Left lung (tissue), 4 donors: ENCODE measurements at regions not wholly inside any gene's neighbourhood (a gene's known extent, or its start where the extent isn't known, plus 50 kb on each side); places are given as distances from the start of the nearest gene placed in this dataset.

Experiments
- ATAC-seq: fragments of 200-7000 bp; cut with Tn5 transposase; one replicate; pipeline ENCODE4 v1.9.1; 2020; ENCODE audit warnings: moderate library complexity
- DNase-seq, 4 donors: peaks; one replicate each; pipeline ENCODE4 v3.0.0-alpha.2; 2013 to 2020
- H3K27ac ChIP-seq, 2 donors: fragments of 200-600 bp; sonication (generic) in 1 of 2; one replicate each; pipeline versions ENCODE4 v1.5.0 to v1.8.0; 2020 to 2021
- H3K27me3 ChIP-seq, 2 donors: fragments of 200-600 bp; sonication (generic) in 1 of 2; one replicate each; pipeline versions ENCODE4 v1.5.0 to v1.8.0; 2020 to 2021
- H3K36me3 ChIP-seq, 2 donors: fragments of 200-600 bp; sonication (generic) in 1 of 2; one replicate each; pipeline versions ENCODE4 v1.5.0 to v1.8.0; 2020 to 2021
- H3K4me1 ChIP-seq, 2 donors: fragments of 200-600 bp; one replicate each; pipeline ENCODE4 v1.8.0; 2021
- H3K4me3 ChIP-seq, 2 donors: fragments of 200-600 bp; sonication (generic) in 1 of 2; one replicate each; pipeline versions ENCODE4 v1.5.0 to v1.8.0; 2020 to 2021; ENCODE audit warnings: mild to moderate bottlenecking in 1 of 2
- H3K9me3 ChIP-seq, 2 donors: fragments of 200-600 bp; sonication (generic) in 1 of 2; one replicate each; pipeline versions ENCODE4 v1.5.0 to v1.8.0; 2020 to 2021
- intact Hi-C, 2 donors: fragments of 100-400 bp; cut with DNase I; formaldehyde crosslinking; loops; one replicate each; pipeline versions ENCODE4 v1.11.2 to v1.14.2; 2022
- TF ChIP-seq, protein P1 (sequence below), 2 donors: fragments of 200-600 bp; sonication (generic) in 1 of 2; IDR thresholded peaks; one replicate each; pipeline versions ENCODE4 v1.5.0 to v1.8.0; 2021; ENCODE audit warnings: antibody characterized with exemption in 2 of 2
- donor health status: DM: no; HTN: yes; CAD: no.
- donor health status: DM: no; HTN: no; CAD: no.

DNA sequence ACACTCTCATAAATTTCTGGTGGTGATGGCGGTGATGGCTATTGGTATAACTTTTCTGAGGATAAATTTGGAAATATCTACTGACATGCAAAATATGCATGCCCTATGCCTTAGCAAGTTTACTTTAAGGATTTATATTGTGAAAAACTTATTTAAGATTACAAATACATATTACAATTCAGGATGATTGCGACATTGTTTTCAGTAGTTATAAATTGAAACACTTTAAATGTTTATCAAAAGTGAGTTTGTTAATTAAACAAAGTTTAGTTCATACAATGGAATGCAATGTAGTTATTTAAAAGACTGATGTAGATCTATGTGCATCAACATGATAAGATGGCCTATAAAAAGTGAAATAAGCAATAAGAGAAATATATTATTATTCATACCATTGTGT, 331.3 kb upstream of the NR5A2 start:
- H3K9me3 ChIP-seq, result no peaks in the 10 kb centered on the region
- intact Hi-C loops, result no loop called here
- no peaks in the 10 kb centered on the region for H3K36me3 ChIP-seq
- H3K27ac ChIP-seq, result no peak overlapping the region
- TF ChIP-seq, protein P1, sequence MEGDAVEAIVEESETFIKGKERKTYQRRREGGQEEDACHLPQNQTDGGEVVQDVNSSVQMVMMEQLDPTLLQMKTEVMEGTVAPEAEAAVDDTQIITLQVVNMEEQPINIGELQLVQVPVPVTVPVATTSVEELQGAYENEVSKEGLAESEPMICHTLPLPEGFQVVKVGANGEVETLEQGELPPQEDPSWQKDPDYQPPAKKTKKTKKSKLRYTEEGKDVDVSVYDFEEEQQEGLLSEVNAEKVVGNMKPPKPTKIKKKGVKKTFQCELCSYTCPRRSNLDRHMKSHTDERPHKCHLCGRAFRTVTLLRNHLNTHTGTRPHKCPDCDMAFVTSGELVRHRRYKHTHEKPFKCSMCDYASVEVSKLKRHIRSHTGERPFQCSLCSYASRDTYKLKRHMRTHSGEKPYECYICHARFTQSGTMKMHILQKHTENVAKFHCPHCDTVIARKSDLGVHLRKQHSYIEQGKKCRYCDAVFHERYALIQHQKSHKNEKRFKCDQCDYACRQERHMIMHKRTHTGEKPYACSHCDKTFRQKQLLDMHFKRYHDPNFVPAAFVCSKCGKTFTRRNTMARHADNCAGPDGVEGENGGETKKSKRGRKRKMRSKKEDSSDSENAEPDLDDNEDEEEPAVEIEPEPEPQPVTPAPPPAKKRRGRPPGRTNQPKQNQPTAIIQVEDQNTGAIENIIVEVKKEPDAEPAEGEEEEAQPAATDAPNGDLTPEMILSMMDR (IDR thresholded peaks at IDR 0.05), result no peak
- no peak overlapping the region for H3K4me3 ChIP-seq
- no peaks in the 10 kb centered on the region for H3K27me3 ChIP-seq
- peaks cover 0 to 13% of the 10 kb centered on the region in 2 donors for H3K4me1 ChIP-seq
- ATAC-seq, result no peak
- DNase-seq, result no peak

DNA sequence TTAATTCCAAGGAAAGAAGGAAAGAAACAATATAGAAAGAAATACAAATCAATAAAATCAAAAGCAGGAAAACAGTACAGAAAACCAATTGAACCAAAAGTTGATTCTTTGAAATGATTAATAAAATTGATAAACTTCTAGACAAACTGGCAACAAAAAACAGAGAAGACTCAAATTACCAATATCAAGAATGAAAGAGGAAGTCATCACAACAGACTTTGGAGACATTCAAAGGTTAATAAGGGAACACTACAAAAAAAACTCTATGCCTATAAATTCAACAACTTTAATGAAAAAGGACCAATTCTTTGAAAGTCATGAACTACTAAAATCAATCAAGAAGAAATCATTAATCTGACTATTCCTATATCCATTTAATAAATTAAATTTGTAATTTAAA, 329.3 kb upstream of the NR5A2 start:
- TF ChIP-seq, protein P1 (IDR thresholded peaks at IDR 0.05), result no peak
- no peak for ATAC-seq
- H3K4me3 ChIP-seq, result no peak overlapping the region
- no peaks in the 10 kb centered on the region for H3K27me3 ChIP-seq
- H3K27ac ChIP-seq, result no peak overlapping the region
- H3K4me1 ChIP-seq, result no peaks in the 10 kb centered on the region
- DNase-seq, result no peak
- no peaks in the 10 kb centered on the region for H3K36me3 ChIP-seq
- intact Hi-C loops, result no loop called here
- no peaks in the 10 kb centered on the region for H3K9me3 ChIP-seq

DNA sequence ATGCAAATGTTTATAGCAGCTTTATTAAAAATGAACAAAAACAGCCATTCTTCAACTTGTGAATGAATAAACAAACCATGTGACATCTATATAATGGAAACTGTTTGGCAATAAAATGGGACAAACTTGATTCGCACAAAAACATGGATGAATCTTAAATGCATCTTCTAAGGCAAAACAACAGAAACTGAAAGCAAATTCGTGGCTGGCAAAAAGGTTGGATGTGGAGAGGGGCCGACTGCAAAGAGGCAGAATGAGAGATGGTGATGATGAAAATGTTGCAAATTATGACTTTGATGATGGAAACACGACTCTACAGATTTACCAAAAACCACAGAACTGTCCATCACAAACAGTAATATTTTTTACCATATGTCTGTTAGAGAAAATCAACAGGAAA, 327.0 kb upstream of the NR5A2 start:
- Histone ChIP-seq H3K4me3 (no peak overlapping the region), H3K4me1 (no peaks in the 10 kb centered on the region), H3K9me3 (no peaks in the 10 kb centered on the region), H3K27me3 (no peaks in the 10 kb centered on the region), H3K36me3 (no peaks in the 10 kb centered on the region), H3K27ac (no peak overlapping the region)
- TF ChIP-seq, protein P1 (IDR thresholded peaks at IDR 0.05), result no peak
- DNase-seq (no peak), ATAC-seq (no peak)
- intact Hi-C loops, result no loop called here

DNA sequence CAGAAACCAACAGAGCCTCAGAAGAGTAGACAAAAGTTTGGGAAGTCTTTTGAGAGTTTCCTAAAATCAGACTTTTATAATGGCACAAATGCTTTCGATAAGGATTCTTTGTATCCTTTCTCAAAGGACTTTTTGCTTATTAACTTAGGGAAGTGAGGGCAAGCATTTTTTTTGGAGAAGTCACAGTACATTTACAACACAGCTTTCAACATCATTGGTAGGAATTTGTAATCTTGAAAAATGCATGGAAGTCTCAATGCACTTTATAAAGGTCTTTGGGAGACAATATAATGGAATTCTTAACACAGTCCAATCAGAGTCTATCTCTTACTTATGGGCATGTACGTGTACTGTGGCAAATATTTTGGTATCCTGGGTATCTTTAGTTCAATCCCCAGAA, 325.8 kb upstream of the NR5A2 start:
- intact Hi-C loops, result no loop called here
- Histone ChIP-seq H3K4me3 (no peak overlapping the region), H3K36me3 (no peaks in the 10 kb centered on the region), H3K27me3 (no peaks in the 10 kb centered on the region), H3K9me3 (no peaks in the 10 kb centered on the region), H3K27ac (no peak overlapping the region), H3K4me1 (no peaks in the 10 kb centered on the region)
- TF ChIP-seq, protein P1 (IDR thresholded peaks at IDR 0.05), result no peak
- no peak for ATAC-seq
- DNase-seq, result no peak

DNA sequence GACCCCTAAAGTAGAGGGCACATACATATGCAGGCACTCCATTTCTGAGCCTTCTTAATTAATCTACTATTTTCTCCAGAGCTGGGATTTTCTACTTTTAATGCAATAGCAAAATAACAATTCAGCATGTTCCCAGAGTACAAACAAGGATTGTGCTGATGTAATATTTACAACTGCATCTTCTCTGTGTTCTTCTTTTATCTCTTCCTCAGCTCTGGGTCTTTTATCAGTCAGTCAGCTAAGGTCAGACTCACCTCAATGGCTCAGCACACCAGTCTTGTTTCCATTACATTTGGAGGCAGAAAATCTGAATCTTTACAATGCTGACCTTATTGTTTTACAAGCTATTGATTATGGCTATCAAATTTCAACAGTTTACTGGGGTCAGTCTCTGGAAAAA, 323.3 kb upstream of the NR5A2 start:
- no peak overlapping the region for H3K27ac ChIP-seq
- H3K36me3 ChIP-seq, result no peaks in the 10 kb centered on the region
- H3K4me1 ChIP-seq, result no peaks in the 10 kb centered on the region
- H3K9me3 ChIP-seq, result no peaks in the 10 kb centered on the region
- H3K4me3 ChIP-seq, result no peak overlapping the region
- intact Hi-C loops, result no loop called here
- ATAC-seq (no peak), DNase-seq (no peak)
- no peaks in the 10 kb centered on the region for H3K27me3 ChIP-seq
- TF ChIP-seq, protein P1 (IDR thresholded peaks at IDR 0.05), result no peak
